K562 (cell line): ENCODE measurements at regions not wholly inside any gene's neighbourhood (a gene's known extent, or its start where the extent isn't known, plus 50 kb on each side); places are given as distances from the start of the nearest gene placed in this dataset.

ENCODE experiments used
- ATAC-seq: fragments of 200-7000 bp; cut with Tn5 transposase; 3 replicates; pipeline ENCODE4 v1.9.1; 2020; ENCODE audit warnings: moderate library complexity
- BruUV-seq: library from RNA; stranded (reverse); fragments of 400-500 nt; replicated peaks from 2 replicates; lab custom pipeline; 2021; lab: Mats Ljungman, UMichigan
- CTCF ChIA-PET: fragments of 300-600 bp; formaldehyde crosslinking; extraction: SDS; loops from one replicate; lab custom pipeline; 2021; ENCODE audit warnings: low intra/inter-chr PET ratio; lab: Yijun Ruan, JAX
- POLR2A ChIA-PET: fragments of 300-600, 350-650 bp; sonication (Branson Sonifier 250); formaldehyde crosslinking; extraction: SDS; loops from one replicate; lab custom pipeline; 2021; ENCODE audit warnings: antibody characterized with exemption, inconsistent platforms; lab: Yijun Ruan, JAX
- DNase-seq, 4 experiments: peaks; one replicate each; pipeline versions ENCODE4 v3.0.0 to v3.0.0-alpha.2; 2011 to 2018; ENCODE audit warnings: low spot score in 3 of 4, mixed read lengths in 3 of 4; ENCODE audit errors: extremely low read depth in 1 of 4
- FAIRE-seq: peaks from 2 replicates; lab custom pipeline; 2011; peaks lifted over from hg19 to GRCh38; lab: Jason Lieb, UNC
- H2AFZ ChIP-seq: 2 replicates; pipeline ENCODE4 v1.6.0; 2011; ENCODE audit warnings: low read depth, low read length, control low read depth, inconsistent platforms
- H3K27ac ChIP-seq: fragments of 200-600 bp; 3 replicates; pipeline ENCODE4 v1.8.0; 2011; ENCODE audit warnings: low read depth, mild to moderate bottlenecking, control low read depth, inconsistent platforms, low read length, moderate library complexity, mixed read lengths; ENCODE audit errors: extremely low read depth
- H3K27me3 ChIP-seq, 2 experiments: fragments of 300-600 bp in 1 of 2; 2 replicates in 1 of 2; 3 replicates in 1 of 2; pipeline versions ENCODE4 v1.6.0 to v1.8.0; 2011; ENCODE audit warnings: inconsistent platforms in 2 of 2, low read length in 2 of 2, mild to moderate bottlenecking in 1 of 2, mixed read lengths in 1 of 2, moderate library complexity in 1 of 2; ENCODE audit not compliant: control insufficient read depth in 2 of 2, insufficient read depth in 2 of 2
- H3K36me3 ChIP-seq: fragments of 300-600 bp; 3 replicates; pipeline ENCODE4 v1.8.0; 2011; ENCODE audit warnings: mild to moderate bottlenecking, low read length, inconsistent platforms; ENCODE audit not compliant: control insufficient read depth, insufficient read depth
- H3K4me1 ChIP-seq, 2 experiments: fragments of 200-600 bp in 1 of 2; replicated peaks in 1 of 2; 2 replicates in 1 of 2; 3 replicates in 1 of 2; pipeline versions ENCODE4 v1.5.1 to v1.8.0; 2011; ENCODE audit warnings: inconsistent platforms in 2 of 2, low read length in 2 of 2, mild to moderate bottlenecking in 1 of 2, mixed read lengths in 1 of 2, moderate library complexity in 1 of 2; ENCODE audit not compliant: control insufficient read depth in 2 of 2, insufficient read depth in 2 of 2
- H3K4me2 ChIP-seq: 2 replicates; pipeline ENCODE4 v1.6.1; 2011; ENCODE audit warnings: low read length, control low read depth, inconsistent platforms, mixed read lengths; ENCODE audit not compliant: insufficient read depth
- H3K4me3 ChIP-seq: fragments of 200-600 bp; sonication (generic), shearing (Covaris generic); 2 replicates; pipeline ENCODE4 v1.5.1; 2016; ENCODE audit warnings: control low read depth, inconsistent platforms
- H3K79me2 ChIP-seq: fragments of 200-600 bp; 3 replicates; pipeline ENCODE4 v1.8.0; 2011; ENCODE audit warnings: low read length, inconsistent platforms; ENCODE audit not compliant: control insufficient read depth, insufficient read depth
- H3K9ac ChIP-seq, 2 experiments: 2 replicates each; pipeline versions ENCODE4 v1.6.0 to v1.6.1; 2011; ENCODE audit warnings: low read depth in 2 of 2, low read length in 2 of 2, control low read depth in 1 of 2, inconsistent platforms in 1 of 2, mild to moderate bottlenecking in 1 of 2, mixed read lengths in 1 of 2; ENCODE audit not compliant: insufficient read depth in 1 of 2
- H3K9me1 ChIP-seq: one replicate; pipeline ENCODE4 v1.6.0; 2011; ENCODE audit warnings: inconsistent platforms, mild to moderate bottlenecking, low read length, moderate library complexity; ENCODE audit not compliant: control insufficient read depth, insufficient read depth
- H3K9me3 ChIP-seq: replicated peaks from 2 replicates; pipeline ENCODE4 v1.5.1; 2011; ENCODE audit warnings: low read depth, low read length, inconsistent platforms; ENCODE audit not compliant: control insufficient read depth, insufficient read depth
- H4K20me1 ChIP-seq: replicated peaks from 2 replicates; pipeline ENCODE4 v1.6.1; 2011; ENCODE audit warnings: low read length, inconsistent platforms, mixed read lengths; ENCODE audit not compliant: control insufficient read depth, insufficient read depth
- SETDB1 ChIP-seq: IDR thresholded peaks from one replicate; pipeline ENCODE4 v1.6.1; 2012; ENCODE audit warnings: low read length, control low read depth, inconsistent platforms
- ZNF668 ChIP-seq: fragments of 250-450 bp; sonication (Bioruptor Pico); IDR thresholded peaks from 2 replicates; pipeline ENCODE4 v1.8.0; 2022; ENCODE audit warnings: mild to moderate bottlenecking, inconsistent platforms
- ZZZ3 ChIP-seq: fragments of 450-650 bp; IDR thresholded peaks from 2 replicates; pipeline ENCODE4 v1.6.1; 2016; ENCODE audit warnings: antibody characterized with exemption, mild to moderate bottlenecking, moderate library complexity
- WGBS: fragments of 100-300 bp; shearing (Covaris generic); methylation state at CpG from one replicate; pipeline ENCODE4 v1.1.6; 2016; ENCODE audit warnings: low coverage, mixed read lengths; ENCODE audit not compliant: insufficient coverage; ENCODE audit errors: missing lambda C conversion rate; 5-methylcytosine and 5-hydroxymethylcytosine counted together
- in situ Hi-C: fragments of 300-500 bp; cut with MboI; formaldehyde crosslinking; loops from 4 replicates; pipeline ENCODE4 v1.15.0; 2018; ENCODE audit warnings: inconsistent platforms, mixed read lengths
- intact Hi-C: fragments of 100-400 bp; cut with micrococcal nuclease; formaldehyde crosslinking; loops from 2 replicates; pipeline ENCODE4 v1.14.2; 2022
- TF ChIP-seq, protein P1 (sequence below): sonication (generic); formaldehyde crosslinking; IDR thresholded peaks from 2 replicates; pipeline ENCODE4 v1.8.0; 2022; ENCODE audit warnings: mild to moderate bottlenecking, missing genetic modification reagents, borderline replicate concordance
- TF ChIP-seq, protein P2 (sequence below): fragments of 250-450 bp; sonication (Bioruptor Pico); IDR thresholded peaks from 2 replicates; pipeline ENCODE4 v1.8.0; 2022; ENCODE audit warnings: inconsistent platforms
- TF ChIP-seq, protein P3 (sequence below): fragments of 250-450 bp; sonication (Bioruptor Pico); IDR thresholded peaks from 2 replicates; pipeline ENCODE4 v1.8.0; 2021; ENCODE audit warnings: moderate library complexity, mild to moderate bottlenecking, inconsistent platforms

DNA sequence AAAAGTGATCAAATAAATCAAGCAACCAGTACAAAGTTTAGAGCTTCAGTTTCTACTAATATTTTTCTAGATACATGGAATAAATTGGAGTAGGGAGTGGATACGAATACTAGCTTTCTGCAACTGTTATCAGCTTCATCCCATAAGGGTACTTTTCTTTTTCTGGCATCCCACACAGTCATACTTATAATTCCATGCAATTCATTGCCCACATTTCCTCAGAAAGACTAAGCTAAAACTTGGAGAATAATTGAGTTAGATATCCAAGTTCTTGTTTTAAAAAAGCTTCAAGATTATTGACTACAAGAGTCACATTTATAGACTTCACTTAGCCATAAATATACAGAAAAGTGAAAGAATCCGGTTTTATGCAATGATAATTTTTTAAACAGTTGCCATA lies 186.9 kb downstream of the OLFM4 start:
- intact Hi-C loops: no loop called here
- Histone ChIP-seq H3K9me1 (no peaks in the 10 kb centered on the region), H3K9ac (no peak overlapping the region), H3K27me3 (no peaks in the 10 kb centered on the region), H3K27ac (no peak overlapping the region), H3K4me2 (no peak overlapping the region), H3K4me1 (no peaks in the 10 kb centered on the region), H3K36me3 (no peaks in the 10 kb centered on the region), H4K20me1 (no peaks in the 10 kb centered on the region), H3K79me2 (no peaks in the 10 kb centered on the region), H3K9me3 (no peaks in the 10 kb centered on the region), H3K4me3 (no peak overlapping the region), H2AFZ (no peak overlapping the region)
- TF ChIP-seq, protein P1, sequence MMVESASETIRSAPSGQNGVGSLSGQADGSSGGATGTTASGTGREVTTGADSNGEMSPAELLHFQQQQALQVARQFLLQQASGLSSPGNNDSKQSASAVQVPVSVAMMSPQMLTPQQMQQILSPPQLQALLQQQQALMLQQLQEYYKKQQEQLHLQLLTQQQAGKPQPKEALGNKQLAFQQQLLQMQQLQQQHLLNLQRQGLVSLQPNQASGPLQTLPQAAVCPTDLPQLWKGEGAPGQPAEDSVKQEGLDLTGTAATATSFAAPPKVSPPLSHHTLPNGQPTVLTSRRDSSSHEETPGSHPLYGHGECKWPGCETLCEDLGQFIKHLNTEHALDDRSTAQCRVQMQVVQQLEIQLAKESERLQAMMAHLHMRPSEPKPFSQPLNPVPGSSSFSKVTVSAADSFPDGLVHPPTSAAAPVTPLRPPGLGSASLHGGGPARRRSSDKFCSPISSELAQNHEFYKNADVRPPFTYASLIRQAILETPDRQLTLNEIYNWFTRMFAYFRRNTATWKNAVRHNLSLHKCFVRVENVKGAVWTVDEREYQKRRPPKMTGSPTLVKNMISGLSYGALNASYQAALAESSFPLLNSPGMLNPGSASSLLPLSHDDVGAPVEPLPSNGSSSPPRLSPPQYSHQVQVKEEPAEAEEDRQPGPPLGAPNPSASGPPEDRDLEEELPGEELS: no peak
- TF ChIP-seq, protein P2, sequence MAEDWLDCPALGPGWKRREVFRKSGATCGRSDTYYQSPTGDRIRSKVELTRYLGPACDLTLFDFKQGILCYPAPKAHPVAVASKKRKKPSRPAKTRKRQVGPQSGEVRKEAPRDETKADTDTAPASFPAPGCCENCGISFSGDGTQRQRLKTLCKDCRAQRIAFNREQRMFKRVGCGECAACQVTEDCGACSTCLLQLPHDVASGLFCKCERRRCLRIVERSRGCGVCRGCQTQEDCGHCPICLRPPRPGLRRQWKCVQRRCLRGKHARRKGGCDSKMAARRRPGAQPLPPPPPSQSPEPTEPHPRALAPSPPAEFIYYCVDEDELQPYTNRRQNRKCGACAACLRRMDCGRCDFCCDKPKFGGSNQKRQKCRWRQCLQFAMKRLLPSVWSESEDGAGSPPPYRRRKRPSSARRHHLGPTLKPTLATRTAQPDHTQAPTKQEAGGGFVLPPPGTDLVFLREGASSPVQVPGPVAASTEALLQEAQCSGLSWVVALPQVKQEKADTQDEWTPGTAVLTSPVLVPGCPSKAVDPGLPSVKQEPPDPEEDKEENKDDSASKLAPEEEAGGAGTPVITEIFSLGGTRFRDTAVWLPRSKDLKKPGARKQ (CRISPR knock-in tag): no peak
- TF ChIP-seq ZZZ3: no peak
- no peak for TF ChIP-seq SETDB1
- no peak for TF ChIP-seq ZNF668 (CRISPR knock-in tag)
- TF ChIP-seq, protein P3, sequence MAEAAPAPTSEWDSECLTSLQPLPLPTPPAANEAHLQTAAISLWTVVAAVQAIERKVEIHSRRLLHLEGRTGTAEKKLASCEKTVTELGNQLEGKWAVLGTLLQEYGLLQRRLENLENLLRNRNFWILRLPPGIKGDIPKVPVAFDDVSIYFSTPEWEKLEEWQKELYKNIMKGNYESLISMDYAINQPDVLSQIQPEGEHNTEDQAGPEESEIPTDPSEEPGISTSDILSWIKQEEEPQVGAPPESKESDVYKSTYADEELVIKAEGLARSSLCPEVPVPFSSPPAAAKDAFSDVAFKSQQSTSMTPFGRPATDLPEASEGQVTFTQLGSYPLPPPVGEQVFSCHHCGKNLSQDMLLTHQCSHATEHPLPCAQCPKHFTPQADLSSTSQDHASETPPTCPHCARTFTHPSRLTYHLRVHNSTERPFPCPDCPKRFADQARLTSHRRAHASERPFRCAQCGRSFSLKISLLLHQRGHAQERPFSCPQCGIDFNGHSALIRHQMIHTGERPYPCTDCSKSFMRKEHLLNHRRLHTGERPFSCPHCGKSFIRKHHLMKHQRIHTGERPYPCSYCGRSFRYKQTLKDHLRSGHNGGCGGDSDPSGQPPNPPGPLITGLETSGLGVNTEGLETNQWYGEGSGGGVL: no peak
- FAIRE-seq (no peak), ATAC-seq (no peak), DNase-seq (no peak)
- BruUV-seq: no TSS peak
- CTCF ChIA-PET: no interaction called here
- 0% methylated on average over 2 of the region's 2 CpGs for WGBS
- in situ Hi-C loops: no loop called here
- POLR2A ChIA-PET: interaction anchor here (0.7 kb wide), 1 partner anchor 1797 kb away, joined by 4 read pairs; no protein-coding TSS in a partner anchor
